VCaP (cell line): ENCODE measurements at regions not wholly inside any gene's neighbourhood (a gene's known extent, or its start where the extent isn't known, plus 50 kb on each side); places are given as distances from the start of the nearest gene placed in this dataset.

Experiments
- H3K27ac ChIP-seq: fragments of 450-650 bp; 2 replicates; pipeline ENCODE4 v1.5.1; 2017
- TF ChIP-seq, protein P1 (sequence below): fragments of 450-650 bp; conservative IDR thresholded peaks from 2 replicates; pipeline ENCODE4 v1.5.1; 2017; ENCODE audit warnings: mild to moderate bottlenecking, moderate library complexity

- H3K27ac ChIP-seq, result peak overlapping the region; percentile 69; the same call in 1 of the 2 replicates
- TF ChIP-seq, protein P1, sequence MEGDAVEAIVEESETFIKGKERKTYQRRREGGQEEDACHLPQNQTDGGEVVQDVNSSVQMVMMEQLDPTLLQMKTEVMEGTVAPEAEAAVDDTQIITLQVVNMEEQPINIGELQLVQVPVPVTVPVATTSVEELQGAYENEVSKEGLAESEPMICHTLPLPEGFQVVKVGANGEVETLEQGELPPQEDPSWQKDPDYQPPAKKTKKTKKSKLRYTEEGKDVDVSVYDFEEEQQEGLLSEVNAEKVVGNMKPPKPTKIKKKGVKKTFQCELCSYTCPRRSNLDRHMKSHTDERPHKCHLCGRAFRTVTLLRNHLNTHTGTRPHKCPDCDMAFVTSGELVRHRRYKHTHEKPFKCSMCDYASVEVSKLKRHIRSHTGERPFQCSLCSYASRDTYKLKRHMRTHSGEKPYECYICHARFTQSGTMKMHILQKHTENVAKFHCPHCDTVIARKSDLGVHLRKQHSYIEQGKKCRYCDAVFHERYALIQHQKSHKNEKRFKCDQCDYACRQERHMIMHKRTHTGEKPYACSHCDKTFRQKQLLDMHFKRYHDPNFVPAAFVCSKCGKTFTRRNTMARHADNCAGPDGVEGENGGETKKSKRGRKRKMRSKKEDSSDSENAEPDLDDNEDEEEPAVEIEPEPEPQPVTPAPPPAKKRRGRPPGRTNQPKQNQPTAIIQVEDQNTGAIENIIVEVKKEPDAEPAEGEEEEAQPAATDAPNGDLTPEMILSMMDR, result no peak
These were observed 268.5 kb upstream of the FOXQ1 start for GRCh38 chr6:1043458-1043836.

DNA sequence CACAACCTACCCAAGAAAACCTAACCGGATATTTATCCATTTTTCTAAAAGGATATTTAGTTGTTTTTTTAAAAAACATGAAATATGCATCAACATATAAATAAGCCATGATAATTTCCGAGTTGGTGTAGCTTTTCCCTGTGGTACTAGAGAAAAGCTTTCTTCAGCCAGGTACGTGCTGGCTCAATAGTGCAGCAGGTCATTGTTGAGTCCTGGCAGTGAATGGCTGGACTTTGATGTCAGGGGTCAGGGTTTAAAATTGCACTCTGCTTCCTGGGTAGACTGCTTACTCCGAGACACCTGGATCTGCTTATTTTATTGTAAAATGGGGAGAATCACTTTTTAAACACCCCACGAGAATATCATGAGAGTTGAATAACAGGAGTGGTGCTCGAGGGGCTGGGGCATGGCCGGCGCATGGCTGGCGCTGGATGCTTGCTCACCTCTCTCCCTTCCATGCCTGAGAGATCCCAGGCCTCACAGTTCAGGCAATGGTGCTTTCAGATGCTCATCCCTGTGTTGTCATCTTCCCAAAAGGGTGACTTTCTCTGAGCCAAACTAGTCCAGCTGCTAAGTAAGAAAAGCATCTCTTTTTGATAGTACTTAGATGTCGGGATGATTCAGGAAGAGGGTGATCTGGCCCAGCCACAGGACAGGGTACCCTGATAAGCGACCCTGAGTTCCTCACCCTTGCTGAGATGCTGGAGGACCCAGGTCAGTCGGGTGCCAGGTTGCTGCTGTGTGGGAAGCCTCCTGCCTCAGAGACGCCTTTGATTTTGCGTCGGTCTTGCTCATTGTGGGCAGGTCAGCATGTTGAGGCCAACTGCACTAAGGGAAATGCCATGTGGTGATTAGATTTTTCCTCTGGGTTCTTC is 269.1 kb upstream of the FOXQ1 start:
- TF ChIP-seq, protein P1, result no peak
- H3K27ac ChIP-seq, result no peak overlapping the region

GRCh38 chr6:1040393-1040792 is 271.5 kb upstream of the FOXQ1 start:
- TF ChIP-seq, protein P1, result no peak
- H3K27ac ChIP-seq, result no peak overlapping the region

- H3K27ac ChIP-seq, result no peak overlapping the region
- TF ChIP-seq, protein P1, result no peak
These were observed 272.2 kb upstream of the FOXQ1 start for GRCh38 chr6:1039746-1040145.

GRCh38 chr6:1039191-1039590 is 272.7 kb upstream of the FOXQ1 start:
- H3K27ac ChIP-seq, result no peak overlapping the region
- TF ChIP-seq, protein P1, result no peak

DNA sequence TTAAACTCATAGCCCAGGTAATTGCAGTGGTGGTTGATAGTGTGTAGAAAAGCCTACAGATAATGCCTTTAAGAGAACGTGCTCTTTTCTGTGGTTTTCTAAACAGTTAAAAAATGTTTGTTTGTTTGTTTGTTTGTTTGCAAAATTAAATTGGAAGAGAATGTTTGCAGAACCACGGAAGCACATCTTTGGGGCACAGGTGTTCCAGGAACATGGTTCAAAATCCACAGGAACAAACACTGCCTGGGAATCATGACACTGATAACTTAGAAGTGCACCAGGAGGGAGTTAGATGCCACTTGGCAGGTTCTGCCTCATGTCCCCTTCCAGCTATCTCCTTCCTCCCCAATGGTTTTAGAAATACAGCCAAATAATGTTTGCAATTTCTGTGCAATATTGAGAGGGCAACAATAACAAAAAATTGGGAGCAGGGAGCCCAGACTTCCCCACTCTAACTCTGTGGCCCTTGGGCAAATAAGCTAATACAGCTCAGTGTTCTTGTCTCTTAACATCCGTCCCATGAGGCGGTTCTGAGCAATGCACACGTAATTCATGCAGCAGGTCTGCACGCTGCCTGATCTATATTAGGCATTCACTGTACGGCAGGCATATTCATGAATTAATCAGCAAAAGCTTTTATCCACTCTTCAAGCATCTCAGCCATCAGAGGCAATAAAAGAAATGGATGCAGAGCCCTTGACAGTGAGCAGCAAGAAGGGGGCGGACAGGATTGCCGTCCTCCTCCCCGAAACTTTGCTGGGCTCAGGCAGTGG is 274.3 kb upstream of the FOXQ1 start:
- H3K27ac ChIP-seq, result no peak overlapping the region
- TF ChIP-seq, protein P1, result no peak

DNA sequence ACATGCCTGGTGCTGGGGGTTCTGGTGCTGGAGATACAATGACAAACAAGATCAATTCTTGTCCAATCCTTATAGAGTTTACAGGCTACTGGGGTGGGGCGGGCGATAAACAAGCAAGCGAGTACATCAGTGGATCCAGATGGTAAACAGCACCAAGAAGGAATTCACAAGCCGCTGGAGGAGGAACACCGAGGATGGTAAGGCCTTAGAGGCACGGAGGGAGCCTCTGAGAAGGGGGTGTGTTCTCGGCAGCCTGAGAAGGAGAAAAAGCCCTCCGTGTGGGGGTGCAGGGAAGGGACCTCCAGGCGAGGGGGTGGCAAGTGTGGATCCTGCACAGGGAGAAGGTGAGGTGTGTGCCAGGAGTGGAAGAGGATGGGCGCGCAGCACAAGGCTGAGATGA is 276.5 kb upstream of the FOXQ1 start:
- no peak overlapping the region for H3K27ac ChIP-seq
- TF ChIP-seq, protein P1, result no peak
